CD4-positive, alpha-beta T cell treated with Interleukin-15 for 4 hours (primary cell): ENCODE measurements at regions not wholly inside any gene's neighbourhood (a gene's known extent, or its start where the extent isn't known, plus 50 kb on each side); places are given as distances from the start of the nearest gene placed in this dataset.

Experiments used
- DNase-seq: peaks from one replicate; pipeline ENCODE4 v3.0.0-alpha.2; 2020; ENCODE audit warnings: low spot score

DNA sequence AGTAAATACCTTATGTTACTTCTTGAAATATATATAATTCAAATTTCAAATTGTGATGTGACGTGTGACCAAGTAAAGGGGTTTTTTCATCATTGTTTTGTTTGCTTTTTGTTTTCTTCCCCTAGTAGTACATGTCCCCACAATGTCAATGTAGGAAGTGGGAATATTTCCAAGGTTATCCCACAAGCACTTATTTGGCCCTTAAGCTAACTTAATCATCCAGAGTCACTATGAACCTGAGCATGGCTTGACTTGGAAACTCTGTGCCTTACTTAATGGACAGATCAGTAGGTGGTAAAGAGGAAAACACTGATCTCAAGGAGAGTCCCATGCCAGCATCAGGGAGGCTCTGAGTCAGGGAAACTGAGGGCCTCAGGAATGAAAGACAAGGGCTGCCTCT is 569.3 kb upstream of the IGFBP3 start:
- no peak for DNase-seq

DNA sequence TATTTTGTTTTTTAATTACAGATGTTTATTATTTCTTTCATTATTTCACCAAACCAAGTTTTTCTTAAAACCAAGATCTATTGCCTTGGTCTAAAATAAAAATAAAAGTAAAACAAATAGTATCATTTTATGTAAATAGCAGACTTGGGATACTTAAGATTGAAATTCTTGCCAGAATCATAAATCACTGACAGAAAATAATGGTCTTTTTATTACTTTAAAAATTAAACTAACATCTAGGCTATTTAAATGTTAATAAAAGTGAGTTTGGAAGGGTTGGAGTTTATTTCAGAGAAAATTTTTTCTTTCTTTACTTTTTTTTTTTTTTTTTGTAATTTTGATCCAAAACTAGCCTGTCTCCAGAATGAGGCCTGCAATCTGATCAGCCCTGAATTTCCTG is 568.0 kb upstream of the IGFBP3 start:
- DNase-seq = no peak

DNA sequence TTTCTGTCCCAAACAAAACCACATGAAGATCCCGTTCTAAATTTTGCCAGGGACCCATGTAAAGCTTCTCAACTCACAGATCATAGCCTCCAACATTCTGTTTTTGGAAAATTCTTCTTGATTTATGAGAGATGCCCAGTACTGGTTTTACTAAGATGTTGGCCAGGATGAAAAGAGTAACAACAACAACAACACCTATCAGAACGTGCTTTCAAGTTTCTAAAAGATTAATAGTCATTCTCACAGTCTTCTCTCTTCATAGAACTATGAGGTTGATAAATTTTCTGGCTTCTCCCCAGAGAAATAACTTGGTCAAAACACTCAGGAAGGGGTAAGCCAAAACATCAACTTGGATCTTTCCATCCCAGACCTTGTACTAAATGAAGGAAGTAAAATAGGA is 567.5 kb upstream of the IGFBP3 start:
- no peak for DNase-seq

DNA sequence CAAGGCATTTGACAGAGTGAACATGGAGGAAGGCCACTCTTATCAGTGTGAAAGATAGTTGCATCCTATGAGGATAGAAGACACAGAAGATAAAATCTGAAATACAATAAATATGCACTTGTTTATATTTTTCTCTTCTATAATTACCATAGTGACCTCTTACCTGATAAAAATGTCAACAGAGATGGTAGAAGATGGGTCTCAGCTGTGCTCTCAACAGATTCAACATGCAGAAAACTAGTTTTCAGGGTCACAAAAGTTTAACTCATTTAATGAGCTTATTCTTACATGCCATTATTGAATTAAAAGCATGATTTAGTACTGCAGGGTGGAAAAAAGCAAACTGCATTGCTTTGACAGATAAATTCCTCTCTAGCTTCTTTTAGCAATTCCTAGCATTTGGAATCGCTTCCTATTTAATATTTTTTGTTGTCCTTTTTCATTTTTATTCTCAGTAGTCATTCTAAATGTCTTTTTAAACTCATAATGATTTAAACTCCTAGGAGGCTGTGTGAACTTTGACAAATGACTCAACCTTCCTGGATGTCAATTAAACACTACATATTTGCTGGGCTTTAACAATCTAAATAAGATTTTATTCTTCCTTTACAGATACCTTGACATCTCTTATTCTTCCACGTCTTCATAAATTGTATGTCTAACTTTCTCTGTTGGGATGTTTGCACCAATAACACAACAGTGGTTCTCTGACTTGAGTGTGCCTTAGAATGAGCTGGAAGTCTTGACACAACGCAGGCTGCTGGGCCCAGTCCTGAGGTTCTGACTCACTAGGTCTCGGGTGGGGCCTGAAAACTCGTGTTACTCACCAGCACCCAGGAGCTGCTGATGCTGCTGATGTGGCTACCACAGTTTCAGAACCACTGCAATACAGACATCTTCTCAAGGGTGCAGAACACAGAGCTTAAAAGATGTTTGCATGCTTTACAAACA is 565.5 kb upstream of the IGFBP3 start:
- no peak for DNase-seq

DNA sequence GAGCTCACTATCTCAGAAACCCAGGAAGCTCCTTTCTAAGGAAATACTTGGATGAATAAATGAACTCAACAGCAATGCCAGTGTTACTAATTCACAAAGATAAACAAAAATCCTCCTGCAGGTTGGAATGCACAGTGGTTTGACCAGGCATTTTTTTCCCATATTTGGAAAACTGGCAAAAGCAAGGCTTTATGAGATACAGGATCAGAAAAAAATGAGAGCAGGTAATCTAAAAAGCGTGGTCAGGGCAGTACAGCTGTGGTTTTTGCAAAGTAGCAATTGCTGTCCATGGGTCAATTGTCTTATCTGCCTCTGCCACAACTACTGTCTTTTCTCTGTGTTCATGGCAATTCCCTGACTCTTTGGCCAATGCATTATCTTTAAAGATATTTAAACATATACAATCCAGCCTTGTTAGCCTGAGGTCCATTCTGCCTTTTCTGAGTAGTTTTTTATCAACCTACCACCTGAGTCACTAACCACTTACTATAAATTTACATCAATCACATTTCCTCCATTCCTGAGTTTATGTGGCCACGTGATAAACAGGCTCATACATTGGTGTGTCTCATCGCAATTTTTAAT is 564.5 kb upstream of the IGFBP3 start:
- DNase-seq = no peak

DNA sequence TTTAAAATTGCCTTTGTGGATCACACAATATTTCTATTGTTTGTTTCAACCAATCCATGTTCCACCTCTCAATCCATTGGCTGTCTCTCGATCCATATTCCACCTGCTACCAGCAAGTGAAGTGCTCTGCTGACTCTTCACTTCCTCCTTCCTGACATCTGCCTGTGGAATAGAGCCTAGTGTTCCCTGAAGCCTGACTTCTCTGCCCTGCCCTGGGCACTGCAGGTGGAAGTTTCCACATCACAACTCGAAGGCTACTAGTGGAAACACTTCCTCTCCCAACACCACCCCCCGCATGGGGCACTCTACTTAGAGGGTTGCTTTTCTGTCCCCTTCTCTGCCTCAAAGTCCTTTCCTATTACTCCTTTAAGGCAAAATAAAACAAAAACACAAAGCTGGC is 563.8 kb upstream of the IGFBP3 start:
- DNase-seq = no peak

DNA sequence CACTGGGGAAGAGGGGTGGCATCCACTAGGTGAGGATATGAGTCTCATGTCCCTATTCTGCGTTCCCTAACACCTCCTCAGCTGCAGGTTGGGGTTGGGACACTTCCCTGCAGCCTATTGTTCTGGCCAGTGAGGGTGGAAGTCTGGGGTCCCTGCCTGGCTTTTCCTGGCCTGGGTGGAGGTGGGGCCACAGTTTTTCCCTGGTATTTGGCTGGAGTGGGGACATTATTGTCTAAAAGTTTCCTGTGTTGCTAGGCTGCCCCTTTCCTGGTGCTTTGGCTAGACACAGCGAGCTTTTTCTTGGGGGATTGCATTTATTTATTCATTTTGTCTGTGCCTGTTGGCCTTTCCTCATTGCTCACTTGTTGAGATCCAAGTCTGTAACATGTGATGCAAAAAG is 559.5 kb upstream of the IGFBP3 start:
- no peak for DNase-seq

DNA sequence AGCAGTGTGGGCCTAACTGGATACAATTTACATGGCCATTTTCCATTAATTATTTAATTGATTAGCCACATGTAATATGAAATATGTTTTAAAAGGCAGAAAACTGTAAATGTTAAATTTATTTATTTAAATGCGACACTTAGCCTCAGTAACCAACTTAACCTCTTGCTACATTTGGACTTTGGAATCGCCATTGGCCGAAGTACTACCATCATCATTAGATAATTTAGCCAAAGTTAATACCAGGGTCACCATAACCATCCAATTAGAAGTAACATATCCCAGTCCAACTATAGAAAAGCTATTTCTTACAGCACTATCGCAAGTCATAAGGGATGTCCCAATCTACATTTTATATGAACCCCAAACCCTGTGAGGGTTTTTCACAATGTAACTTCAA is 558.6 kb upstream of the IGFBP3 start:
- DNase-seq = no peak

DNA sequence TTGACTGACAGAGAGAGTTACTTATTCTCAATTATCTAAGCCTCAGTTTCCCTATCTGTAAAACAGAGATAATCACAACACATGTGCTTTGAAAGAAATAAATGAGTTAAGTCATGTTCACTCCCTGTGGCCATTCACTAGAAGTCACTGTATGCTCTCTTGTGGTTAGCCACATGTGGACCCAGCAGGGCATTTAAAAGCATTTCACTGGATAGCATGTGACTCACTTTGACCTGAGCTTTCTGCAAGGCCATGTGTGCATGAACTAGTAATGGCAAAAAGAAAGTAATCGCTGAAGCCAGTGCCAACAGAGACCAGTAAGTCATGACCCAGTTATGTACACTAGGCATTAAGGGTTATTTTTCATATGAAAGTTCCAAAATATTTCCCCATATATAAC is 557.0 kb upstream of the IGFBP3 start:
- no peak for DNase-seq

DNA sequence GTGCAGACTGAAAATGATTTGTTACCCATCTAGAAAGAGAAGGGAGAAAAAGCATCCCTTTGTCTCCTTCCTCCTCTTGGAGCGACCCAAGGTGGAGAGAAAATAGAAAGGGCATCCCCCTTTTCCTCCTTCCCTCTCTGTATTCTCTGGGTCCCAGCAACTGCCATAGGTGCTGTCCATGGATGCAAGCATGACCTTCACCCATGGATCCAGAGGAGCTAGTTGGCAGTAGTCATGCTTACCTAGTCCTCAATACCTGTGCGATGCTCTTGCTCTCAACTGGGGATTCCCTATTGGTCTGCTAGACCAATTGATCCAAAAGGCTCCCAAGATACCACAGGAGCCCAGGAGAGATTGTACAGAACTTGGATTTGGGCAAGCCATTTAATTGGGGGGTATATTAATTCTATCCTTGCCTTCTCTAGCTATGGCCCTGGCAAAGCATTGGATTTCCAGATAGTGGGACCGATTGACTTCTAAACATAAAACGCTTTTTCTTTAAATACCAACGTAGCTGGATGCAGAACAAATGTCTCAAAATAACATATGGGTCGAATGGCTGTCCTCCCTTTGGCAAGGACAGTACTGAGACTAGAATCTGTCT is 547.8 kb upstream of the IGFBP3 start:
- no peak for DNase-seq

DNA sequence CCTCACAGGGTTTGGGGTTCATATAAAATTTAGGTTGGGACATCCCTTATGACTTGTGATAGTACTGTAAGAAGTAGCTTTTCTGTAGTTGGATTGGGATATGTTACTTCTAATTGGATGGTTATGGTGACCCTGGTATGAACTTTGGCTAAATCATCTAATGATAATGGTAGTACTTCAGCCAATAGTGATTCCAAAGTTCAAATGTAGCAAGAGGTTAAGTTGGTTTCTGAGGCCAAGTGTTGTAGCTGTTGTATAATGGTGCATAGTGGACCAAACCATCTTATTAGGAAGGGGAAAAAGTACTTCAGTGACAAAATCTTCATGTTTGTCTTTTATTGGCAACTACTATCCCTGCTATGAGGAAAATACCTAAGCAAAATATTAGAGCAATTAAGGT is 542.1 kb upstream of the IGFBP3 start:
- no peak for DNase-seq

DNA sequence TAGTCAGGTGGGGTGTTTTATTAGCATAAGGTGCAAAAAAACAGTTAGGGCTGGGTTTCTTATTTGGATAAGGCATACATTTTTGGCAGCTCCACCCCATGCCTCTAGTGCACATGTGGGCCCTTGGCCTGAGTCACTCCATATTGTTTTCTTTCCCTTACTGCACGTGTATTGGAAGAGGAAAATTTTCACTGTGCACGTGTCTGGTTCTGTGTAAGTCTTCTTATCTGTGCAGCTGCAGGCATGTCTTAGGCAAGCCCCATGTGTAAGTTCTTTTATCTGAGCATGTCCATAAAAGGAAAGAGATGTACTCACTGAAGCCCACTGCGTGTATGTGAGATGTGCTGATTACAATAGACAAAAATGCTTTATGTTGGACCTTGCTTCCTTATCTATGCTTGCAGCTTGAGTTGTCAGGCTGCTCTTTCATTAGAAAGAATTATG is 540.3 kb upstream of the IGFBP3 start:
- DNase-seq = no peak

DNA sequence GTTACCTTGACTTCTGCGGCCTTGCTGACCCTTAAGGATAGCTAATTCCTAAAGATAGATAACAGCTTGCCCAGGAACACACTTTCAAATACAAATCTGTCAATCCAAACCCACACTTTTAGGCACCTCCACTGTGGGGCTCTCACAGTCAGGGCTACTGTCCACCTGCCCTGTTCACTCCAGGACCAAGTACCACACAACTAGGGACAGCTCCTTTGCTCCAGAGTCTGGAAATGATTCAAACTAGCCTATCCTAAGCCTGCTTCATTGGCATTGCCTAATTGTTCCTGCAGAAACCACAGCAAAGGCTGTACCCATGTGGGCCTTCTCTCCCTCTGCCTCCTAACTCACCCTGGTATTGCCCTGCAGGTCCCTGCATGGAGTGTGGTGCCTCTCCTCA is 538.9 kb upstream of the IGFBP3 start:
- DNase-seq = no peak

DNA sequence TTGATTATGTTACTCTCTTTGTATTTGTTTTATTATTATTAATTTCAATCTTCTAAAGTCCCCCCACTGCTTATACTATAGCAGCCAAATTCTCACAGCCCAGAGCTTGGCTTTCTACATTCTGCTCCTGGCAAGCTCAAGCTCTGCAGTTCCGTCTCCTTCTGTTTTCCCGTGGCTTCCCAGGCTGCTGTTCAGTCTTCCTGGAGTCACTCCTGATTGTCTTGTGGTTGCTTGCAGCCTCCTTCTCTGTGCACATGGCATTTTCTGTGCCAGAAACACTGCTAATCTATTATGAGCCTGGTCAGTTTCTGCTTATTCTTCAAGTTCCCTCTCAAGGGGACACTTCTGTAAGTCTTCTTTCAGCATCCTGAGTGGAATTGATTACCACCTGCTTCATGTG is 533.7 kb upstream of the IGFBP3 start:
- DNase-seq = no peak

DNA sequence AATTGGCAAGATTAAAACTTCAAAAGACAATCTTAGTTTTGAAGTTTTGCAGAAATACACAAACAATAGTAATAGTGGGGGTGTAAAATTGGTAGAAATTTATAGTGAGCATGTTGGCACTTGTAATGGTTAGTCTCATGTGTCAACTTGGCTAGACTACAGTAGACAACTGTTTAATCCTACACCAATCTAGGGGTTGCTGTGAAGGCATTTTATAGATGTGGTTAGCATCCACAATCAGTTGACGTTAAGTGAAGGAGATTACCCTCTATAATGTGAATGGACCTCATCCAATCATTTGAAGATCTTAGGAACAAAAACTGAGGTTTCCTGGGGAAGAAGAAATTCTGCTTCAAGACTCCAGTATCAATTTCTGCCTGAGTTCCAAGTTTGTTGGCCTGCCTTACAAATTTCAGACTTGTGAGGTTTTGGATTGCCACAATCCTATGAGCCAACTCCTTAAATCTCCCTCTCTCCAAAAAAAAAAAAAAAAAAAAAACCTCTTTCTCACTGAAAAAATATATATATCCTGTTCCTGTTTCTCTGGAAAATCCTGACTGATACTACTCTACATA is 531.6 kb upstream of the IGFBP3 start:
- no peak for DNase-seq

DNA sequence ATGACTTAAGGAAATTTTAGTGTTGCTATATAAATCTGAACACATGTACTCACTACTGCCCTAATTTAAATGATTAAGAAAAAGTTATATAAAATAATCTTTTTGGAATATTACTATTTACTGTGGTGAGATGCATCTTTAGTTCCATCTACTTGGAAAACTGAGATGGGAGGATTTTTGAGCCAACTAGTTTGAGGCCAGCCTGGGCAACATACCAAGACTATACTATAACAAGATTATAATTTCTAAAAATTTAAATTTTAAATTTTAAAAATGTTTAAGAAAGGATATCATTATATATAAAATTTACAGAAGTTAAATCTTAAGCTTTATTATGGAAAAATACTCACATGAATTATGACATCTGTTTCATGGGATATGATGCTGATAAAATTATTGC is 530.8 kb upstream of the IGFBP3 start:
- no peak for DNase-seq

DNA sequence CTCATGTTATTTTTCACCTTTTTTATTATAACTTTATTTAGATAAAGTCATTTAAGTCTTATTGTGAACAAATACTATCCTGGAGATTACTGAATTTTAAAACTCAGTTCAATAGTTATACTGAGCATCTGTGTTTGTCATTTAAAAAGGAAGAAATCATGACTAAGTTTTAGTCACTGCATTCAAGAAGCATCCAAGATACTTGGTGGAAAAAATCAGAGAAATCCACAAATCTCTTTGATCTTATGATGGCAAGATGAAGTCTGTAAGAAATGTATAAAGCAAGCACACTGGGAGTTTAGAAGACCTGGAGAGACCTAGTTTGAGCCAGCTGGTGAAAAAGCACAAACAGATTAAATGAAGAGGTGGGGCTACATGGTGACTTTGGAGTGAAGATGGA is 529.8 kb upstream of the IGFBP3 start:
- no peak for DNase-seq

DNA sequence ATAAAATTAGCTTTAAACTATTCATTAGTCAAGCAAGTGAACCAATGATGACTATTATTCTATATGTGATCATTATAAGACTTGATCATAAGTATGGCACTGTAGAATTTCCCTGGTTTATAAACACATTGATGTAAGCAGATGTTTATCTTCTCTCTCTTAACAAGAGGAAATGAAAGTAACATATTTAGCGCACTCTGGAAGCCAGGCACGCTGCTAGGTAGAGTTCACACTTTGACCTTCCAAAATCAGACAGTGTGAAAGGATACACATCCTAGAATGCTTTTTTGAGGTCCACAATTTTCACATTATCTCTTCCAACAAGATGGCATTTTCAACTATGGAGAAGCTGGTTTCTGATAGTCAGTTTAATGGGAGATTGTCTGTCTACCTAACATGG is 529.4 kb upstream of the IGFBP3 start:
- DNase-seq = no peak

DNA sequence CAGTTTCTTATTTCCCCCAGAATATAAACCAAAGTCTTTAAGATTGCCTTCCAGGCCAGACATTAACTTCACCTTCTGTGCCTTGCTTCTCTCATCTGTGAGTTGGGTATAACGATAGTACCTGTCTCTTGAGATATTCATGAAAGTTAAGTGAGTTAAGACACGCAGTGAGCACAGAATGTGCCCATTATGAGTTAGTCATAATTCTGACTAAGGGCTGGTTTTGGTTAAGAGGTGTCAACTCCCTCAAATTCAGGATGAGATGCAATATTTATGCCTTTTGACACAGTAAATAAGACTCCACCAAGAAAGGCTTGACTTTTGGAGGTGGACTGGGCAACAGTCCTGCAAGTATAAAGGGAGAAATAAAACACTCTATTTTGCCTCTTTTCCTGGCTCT is 528.7 kb upstream of the IGFBP3 start:
- no peak for DNase-seq

DNA sequence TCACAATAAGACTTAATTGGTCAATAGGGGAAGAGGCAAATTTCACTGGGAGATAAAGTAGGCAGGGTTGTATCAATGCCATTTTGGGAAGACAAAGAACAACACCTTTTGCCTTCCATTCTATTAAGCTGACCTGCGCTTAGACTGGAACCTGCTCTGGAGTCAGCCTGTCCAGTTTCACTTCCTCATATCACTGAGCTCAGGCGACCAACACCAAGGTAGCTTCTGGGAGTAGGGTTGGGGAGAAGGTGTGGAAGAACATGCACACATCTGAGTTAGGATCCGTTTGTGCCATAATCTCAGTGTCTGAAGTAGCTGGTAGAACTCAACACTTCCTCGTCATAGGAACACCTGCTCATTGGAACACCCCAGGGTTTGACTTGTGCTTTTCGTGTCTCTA is 527.4 kb upstream of the IGFBP3 start:
- DNase-seq = no peak

DNA sequence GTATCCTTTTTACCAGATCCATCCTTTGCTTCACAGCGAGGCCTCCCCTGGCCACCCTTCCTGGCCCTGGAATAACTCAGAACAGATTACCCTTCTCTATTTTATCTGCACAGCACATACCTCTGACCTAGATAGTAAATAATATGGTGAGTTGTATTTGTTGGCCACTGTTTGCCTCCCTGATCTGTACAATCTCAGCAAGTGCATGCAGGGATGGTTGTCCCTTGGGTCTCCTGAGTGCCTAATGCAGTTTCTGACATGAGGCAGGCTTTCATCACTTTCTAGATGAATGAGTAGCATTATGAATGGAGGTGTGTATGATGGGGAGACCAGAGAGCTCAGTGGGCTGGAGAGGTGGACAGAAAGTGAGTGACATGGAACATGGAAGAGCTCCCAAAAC is 525.1 kb upstream of the IGFBP3 start:
- no peak for DNase-seq

DNA sequence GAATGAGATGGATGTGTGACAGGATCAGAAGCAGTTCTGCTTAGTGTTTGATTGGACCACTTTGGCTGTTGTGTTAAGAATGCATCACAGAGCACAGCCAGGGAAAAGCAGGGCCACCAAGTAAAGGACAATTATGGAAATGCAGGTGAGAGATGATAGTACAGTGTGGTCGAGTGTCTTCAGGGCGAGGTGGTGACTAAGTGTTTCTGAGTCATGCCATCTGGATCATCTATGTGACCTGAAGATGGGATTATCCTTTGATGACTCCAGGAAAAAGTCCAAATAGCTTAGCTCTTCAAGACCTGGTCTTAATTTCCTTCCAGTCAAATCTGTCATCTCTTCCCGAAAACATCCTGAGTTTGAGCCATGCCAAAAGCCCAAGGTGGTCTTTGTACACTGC is 523.2 kb upstream of the IGFBP3 start:
- DNase-seq = no peak

DNA sequence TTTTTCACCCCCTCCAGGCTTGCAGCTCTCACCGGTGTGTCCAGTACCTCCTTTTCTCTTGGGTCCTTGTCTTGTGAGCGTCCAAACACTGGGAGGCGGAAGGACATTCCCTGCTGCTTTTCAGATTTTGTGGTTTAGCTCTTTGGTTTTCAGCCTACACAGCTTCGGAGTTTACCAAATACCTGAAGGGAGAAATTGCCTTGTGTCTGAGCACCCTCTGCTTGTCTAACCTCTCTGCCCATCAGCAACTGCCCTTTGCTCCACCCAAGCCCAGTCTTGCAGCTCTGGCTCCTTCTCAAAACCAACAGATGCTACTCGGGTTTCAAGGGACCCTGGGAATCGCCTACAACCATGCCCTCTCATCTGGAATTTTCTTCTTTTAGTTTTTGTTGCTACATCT is 519.1 kb upstream of the IGFBP3 start:
- no peak for DNase-seq
